TTC549 (cell line): ENCODE measurements at regions not wholly inside any gene's neighbourhood (a gene's known extent, or its start where the extent isn't known, plus 50 kb on each side); places are given as distances from the start of the nearest gene placed in this dataset.
"Not testable (repeated sequence)": the region's sequence is repeated elsewhere in the genome, so short reads cannot be mapped to it uniquely, and the experiment has no call there.

ENCODE experiments used
- FAIRE-seq: peaks from 2 replicates; lab custom pipeline; 2012; peaks lifted over from hg19 to GRCh38; lab: Jason Lieb, UNC

DNA sequence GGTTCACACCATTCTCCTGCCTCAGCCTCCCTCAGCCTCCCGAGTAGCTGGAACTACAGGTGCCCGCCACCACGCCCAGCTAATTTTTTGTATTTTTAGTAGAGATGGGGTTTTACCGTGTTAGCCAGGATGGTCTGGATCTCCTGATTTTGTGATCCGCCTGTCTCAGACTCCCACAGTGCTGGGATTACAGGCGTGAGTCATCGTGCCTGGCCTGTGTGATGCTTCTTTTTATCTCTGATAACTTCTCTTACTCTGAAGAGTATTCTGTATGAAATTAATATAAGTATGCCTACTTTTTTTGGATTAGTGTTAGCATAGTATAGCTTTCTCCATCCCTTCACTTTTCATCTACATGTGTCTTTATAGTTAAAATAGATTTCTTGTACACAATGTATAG is 180.8 kb upstream of the GALNT15 start:
- not testable (repeated sequence) for FAIRE-seq

DNA sequence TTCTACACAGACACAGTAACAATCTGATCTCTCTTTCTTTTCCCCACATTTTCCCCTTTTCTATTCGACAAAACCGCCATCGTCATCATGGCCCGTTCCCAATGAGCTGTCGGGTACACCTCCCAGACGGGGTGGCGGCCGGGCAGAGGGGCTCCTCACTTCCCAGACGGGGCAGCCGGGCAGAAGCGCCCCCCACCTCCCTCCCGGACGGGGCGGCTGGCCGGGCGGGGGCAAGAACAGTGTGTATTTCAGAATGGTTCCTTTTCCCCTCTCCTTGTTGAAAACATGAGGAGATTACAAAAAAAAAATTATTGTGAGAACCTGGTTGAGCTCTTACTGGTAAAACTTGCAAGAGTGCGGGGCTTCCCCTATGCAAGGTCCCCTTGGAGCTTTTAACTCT is 178.0 kb upstream of the GALNT15 start:
- not testable (repeated sequence) for FAIRE-seq

DNA sequence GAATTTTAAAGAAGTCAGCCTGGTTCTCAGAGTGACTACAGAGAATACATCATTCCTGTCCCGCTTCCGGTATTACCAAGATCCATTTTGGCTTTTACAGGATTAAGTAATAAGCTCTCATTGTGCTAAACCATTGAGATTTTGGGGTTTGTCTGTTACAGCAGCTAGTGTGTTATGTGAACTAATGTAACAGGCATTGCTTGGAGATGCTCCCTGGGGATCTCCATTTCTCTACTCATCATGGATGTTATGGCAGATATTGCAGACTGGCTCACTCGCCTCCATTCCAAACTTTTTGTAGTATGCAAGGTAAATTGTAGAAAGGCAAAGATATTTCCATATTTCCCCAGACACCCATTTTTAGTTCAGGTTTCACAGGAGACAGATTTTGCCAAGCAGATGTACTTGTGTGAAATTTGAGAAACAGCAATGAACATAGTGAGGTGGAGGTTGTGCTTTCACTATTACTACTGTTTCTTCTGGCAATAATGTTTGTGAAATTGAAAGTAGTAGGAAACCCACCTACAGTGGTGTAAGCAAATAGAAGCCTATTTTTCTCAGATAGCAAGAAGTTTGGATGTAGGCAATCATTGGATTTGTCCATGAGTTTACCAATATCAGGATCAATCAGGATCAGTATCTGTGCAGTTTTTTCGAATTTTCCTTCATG is 177.1 kb upstream of the GALNT15 start:
- no peak for FAIRE-seq

DNA sequence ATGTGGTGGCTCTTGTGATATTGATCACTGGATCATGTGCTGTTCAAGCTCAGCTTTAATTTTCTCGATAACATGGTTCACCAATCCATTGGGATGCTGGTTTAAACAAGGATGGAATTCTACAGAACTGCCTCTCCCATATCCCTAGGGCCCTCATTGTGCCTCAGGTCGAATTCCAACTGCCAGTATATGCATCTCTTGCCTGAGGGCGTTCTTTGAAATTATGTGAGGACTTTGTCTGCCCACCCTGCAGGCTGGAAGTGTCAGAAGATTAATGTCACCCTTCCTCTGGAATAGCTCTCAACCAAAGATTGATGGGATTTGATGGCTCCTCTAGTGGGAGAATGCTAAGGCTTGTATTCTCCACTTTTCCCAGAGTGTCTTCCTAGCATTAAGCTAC is 175.6 kb upstream of the GALNT15 start:
- no peak for FAIRE-seq

DNA sequence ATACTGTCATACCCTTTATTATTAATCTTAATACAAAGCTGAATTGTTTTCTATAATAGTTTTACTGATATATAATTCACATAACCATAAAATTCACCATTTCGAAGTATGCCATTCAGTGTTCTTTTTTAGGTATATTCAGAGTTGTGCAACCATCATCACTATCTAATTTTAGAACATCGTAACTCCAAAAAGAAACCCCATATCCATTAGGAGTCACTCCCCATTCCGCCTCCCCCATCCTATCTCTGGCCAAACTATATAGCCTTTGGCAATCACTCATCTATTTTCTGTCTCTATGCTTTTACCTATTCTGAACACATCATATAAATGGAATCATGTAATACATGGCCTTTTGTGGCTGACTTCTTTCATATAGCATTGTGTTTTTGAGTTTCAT is 169.7 kb upstream of the GALNT15 start:
- FAIRE-seq = no peak

DNA sequence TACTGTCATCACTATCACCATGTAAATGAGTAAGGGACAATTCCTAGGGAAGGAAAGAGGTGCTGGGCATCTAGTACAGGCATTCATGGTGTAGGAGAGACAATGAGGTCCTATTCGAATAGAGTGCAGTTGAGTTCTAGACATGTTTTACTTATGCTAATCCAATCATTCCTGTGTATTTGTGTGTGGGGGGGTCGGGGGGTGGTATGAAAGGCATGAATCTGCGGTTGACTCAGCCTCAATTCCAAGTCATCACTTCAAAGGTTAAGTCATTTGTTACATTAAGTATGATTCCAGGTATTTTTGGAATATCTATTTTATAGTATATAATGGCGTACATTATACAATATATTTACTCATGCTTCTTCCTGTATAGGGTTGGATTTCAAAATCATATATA is 163.1 kb upstream of the GALNT15 start:
- no peak for FAIRE-seq

DNA sequence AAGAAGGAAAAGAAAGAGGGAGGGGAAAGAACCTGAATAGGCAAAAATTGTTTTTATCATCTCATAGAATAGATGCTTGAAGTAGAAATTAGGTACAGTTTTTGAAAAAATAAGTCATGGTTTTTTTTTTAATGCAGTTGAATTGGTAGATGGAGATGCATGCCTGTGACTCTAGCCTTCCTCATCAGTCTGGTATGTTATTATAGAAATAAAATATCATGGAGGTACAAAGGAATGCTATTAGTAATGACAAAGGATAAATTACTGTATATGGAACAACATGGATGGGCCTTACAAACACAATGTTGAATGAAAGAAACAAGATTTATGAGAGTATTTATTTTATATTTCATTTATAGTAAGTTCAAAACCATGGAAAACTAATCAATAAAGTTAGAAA is 162.4 kb upstream of the GALNT15 start:
- FAIRE-seq = no peak

DNA sequence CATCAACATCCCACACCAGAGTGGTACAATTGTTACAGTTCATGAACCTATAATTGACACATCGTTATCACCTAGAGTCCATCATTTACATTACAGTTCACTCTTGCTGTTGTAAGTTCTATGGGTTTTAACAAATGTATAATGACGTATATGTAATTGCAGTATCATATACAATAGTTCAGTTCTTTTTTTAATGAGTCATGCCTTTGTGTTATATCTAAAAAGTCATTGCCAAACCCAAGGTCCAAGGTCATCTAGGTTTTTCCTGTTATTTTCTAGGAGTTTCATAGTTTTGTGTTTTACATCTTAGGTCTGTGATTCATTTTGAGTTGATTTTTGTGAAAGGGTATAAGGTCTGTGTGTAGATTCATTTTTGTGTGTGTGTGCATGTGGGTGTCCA is 160.9 kb upstream of the GALNT15 start:
- no peak for FAIRE-seq

DNA sequence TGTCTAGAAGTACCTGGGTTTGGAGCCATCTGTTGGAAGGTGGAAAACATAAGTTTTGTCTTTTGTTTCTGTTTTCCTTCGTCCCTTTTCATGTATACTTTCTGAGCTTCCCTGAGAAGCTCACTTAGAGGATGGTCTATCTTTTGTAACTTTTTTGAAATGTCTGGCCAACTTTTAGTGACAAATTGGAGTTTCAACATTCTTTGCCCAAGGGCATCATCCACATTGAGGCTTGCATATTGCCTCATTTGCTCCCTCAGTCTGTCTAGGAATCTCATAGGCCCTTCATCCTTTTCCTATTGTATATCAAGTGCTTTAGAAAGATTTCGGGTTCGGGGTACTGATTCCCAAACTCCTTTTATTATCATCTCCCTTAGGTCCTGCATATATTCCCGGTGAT is 152.7 kb upstream of the GALNT15 start:
- FAIRE-seq = not testable (repeated sequence)

DNA sequence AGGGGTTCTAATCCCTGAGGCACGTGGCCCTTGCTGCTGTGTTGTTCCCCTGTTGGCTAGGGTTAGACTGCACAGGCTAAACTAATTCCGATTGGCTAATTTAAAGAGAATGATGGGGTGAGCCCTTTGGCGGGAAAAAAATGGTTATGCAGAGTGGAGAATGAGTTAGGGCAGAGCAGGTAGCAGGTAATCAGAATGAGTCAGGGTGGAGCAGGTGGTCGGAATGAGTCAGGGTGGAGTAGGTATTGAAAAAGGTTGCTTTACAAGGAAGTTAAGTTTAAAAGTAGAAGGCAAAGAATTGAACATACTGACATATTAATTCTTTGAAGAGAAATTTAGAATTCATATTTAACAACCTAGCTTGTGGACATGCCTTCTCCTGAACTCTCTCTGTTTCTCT is 150.6 kb upstream of the GALNT15 start:
- not testable (repeated sequence) for FAIRE-seq

DNA sequence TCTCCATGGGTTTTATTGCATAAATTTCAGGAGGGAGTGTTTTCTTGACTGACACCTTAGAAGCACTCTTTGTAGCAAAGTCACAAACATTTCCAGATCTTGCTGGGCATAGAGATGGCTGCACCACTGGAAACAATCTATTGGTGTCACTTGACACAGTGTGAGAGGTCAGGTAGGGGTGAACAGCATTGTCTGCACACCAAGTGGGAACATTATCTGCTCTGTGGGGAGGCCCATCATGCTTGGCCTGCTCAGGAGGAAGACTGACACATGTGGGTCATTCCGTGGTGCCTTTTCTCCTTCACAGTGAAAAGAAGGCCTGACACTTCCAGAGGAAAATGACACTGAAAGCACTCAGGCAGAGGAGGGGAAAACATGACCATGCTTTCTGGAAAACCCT is 149.9 kb upstream of the GALNT15 start:
- no peak for FAIRE-seq

DNA sequence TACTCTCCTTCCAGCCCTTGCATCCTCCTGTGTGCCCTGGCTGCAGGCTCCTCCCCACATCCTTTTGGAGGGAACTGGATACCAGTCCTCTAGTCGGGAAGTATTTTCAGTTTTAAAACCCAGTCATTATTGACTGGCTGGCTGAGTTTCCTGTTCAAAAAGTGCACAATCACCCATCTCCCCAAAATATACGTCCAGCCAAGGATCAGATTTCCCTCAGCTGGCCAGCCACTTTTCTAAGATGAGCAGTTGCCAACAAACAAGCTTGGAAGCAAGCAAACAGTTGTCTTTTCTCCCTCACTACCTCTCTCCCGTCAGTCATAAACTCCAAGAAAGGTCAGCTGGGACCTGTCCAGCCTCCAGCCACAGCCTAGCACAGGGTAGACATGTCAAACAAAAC is 147.7 kb upstream of the GALNT15 start:
- no peak for FAIRE-seq

DNA sequence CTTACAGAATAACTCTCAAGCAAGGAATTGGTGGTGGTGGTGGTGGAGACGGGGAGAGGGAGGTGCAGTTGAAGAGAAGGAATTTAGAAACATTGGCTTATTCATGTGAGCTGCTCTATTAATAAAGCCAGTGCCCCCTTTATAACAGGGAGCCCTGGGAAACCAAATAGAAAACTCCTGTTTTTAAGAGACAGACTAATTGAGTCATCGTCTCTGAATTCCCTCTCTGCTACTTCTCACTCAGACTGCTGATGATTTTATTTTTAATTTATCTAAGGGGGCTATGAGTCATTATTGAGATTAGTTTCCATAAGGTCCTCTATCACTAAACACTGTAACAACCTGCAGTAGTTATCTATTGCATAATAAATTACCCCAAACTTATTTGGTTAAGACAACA is 145.9 kb upstream of the GALNT15 start:
- FAIRE-seq = no peak

DNA sequence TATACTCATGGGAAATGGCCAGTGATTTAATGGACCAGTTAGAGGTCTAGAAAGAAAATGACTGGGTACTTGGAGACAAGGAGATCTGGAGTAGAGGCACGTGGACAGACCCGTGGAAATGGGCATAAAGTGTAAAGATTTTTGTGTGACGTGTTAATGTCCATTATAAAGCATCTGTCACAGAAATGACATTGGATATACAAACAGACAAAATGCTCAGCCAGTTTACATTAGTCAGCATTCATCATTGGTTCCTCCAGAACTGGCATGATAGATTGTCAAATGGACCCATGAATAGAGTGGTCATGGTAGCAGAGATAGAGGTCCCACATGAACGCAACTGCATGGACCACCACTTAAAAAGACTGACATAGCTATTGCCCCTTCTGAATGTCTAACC is 144.1 kb upstream of the GALNT15 start:
- FAIRE-seq = no peak

DNA sequence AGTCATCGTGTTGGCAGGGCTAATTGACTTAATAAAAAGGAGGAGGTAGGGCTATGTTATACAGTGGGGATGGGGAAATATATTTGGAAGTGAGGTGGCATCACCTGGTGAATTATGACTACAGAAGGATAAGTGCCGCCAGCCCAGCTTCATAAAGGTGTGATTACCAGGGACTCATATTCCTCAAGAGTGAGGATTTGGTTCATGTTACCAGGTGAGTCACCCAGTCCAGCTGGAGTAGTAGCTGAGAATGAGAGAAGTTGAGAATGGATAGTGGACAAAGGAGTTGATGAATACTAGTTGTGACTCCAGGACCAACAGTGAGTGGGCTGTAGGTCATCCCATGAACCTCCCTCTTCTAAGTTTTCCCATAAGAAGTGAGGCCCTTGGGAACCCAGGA is 143.0 kb upstream of the GALNT15 start:
- no peak for FAIRE-seq

DNA sequence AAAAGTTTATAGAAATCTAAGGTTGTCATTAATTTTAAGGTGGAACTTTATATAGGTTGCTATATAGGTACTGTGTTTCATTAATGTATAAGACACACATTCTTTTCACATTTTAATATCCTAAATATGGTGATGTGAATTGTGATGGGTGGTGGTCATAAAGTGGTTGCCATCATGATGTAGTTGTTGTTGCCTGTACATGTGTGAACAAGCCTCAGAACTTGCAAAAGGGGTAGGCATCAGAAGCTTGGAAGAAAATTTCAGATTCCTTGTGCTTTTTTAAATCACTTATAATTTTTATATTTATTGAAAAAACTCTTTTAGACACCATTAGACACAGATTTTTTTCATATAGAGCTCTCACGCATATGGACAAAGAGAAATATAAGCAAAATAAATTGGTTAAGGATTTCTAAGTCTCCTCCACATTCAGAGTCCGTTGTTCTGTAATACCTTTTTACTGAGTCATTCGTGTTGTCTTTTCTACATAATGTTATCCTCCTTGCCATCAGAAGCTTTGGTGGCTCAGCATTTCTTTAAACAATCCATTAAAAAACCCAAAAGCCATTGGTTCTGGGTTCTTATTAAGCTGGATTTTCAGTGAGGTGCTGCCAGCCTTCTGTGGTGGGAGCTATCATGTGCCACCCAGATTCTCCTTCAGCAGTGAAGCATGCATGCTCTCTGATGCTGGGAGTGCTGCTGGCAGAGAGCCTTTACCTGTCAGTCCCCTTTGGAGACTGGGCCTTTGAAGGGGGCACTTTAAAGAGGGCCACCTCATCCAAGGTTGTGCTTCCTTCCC is 140.4 kb upstream of the GALNT15 start:
- no peak for FAIRE-seq

DNA sequence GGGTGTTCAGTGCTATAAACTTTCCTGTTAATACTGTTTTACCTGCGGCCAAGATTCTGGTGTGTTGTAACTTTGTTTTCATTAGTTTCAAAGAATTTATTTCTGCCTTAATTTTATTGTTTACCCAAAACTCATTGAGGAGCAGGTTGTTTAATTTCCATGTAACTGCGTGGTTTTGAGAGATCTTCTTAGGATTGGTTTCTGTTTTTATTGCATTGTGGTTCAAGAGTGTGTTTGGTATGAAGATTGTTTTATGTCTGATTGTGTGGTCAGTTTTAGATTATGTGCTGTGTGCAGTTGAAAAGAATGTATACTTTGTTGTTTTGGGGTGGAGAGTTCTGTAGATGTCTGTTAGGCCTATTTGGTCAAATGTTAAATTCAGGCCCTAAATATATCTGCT is 133.5 kb upstream of the GALNT15 start:
- FAIRE-seq = no peak

DNA sequence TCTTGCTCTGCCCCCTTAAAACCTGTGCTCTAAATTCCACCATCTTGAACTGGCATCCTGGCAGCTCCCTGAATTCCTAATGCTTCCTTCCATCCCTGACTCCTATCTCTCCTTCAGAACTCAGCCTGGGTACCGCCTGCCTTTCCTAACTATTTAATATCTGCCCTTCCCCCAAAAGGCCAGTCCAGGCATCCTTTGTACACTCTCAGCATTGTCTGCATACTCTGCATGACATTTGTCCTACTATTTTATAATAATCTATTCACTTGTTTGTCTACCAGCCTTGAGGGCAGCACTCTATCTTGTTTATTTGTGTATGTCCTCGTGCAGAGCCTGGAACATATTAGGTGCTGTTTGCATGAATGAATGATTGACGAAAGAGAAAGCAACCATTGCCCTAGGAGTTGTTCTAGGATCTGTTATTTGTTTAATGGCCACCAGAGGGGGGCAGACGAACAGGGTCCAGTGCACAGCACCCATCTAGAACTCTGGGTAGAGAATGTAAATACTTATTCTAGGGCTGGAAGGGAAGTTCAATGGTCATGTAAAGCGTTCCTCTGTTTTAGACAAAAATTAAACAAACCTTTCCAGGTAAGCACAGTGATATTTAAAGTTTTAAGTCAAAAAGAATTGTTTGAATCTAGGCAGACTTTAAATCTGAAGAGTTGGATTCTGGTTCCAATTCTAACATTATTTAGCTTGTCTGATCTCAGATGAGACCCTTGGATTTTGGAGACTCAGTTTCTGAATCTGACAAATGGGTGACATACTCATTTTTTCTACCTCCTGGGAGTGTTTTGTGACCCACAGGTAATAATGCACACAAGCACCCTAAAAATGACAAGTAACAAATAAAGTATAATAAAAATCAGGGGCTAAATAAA is 125.8 kb upstream of the GALNT15 start:
- FAIRE-seq = peak; percentile 47

DNA sequence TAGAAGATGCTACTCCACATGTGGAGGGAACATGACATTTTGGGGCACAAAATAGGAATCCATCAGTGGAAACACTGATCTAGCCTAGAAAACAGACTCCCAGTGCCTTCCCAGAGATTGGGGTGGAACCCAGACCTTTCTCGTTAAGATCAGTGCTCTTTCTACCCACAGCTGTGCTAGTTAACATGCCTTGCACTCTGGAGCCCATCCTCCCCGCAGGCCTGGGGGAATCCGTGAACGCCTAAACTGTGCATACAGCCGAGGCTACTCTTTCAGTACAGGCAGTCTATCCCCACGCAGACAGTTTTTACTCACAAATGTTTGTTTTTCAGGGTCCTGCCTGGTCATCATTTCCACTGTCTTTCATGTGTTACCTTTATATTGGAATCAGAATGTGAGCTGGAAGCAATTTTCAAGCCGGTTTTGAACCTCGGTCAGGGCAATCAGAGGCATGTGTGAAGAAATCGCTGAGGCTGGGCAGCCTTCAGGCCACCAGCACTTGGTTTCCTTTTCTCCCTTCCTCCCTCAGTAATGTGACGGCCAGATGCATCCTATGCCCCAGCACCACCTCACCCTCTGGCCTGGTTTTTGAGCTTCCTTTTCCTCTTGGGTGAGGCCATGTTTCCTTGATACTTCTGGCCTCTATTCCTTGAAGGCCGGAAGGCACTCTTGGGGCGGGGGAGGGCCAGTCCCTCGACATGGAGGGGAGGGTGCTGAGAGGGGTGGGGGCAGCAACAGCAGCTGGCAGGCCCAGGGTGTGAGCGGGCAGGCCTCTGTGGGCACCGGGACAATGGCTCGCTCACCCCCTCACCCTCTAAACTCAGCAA is 123.6 kb upstream of the GALNT15 start:
- FAIRE-seq = no peak

DNA sequence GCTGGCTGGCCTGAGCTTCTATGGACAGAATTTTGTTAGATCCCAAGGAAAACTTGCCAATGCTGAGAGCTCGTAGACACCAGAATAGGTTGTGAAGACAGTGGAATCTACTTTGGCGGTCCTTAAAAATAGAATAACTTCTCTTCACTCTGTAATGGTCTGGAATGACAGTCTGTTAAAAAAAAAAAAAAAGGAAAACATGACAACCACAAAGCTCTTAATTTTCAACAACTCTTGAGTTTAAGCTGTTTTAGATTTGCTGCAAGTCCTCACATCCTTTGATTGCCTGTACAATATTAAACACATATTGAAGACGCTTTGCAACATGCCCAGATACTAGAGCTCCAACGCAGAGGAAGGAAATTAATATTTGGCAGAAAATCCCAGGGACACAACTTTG is 122.8 kb upstream of the GALNT15 start:
- no peak for FAIRE-seq

DNA sequence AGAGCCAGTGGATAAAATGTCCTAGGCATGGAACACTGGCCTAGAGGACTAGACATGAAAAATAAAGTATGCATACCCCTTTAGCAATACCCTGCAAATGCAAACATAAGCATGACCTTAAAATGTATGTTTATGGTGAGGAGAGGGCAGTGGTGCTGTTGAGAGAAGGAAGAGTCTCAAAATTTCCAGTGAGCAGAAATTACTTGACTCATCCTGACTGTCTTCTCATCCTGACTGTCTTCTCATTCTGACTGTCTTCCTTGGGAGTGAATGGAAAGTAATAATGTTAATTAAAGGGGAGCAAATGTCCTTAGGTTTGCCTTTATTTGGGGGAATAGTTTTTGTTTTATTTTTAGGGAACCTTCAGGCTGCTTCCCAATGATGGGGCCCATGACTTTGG is 121.5 kb upstream of the GALNT15 start:
- FAIRE-seq = no peak

DNA sequence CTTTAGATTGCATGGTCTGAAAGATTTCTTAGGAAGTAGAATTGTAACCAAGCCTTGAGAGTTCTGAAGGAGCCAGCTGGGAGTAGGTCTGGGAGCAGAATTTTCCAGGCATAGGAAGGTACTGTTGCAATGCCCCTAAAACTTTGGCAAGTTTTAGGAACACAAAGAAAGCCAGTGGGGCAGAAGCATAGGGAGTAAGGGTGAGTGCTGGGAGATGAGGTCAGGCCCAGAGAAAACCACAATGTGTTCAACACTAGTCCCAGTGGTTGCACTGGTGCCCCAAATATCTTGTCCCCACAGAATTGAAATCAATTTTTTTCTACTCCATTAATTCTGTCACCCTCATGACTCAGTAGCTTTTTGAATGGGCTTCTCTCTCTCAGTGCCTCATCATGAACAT is 120.7 kb upstream of the GALNT15 start:
- FAIRE-seq = no peak
